SK-MEL-5 (cell line): ENCODE measurements at regions not wholly inside any gene's neighbourhood (a gene's known extent, or its start where the extent isn't known, plus 50 kb on each side); places are given as distances from the start of the nearest gene placed in this dataset.
"Not testable (repeated sequence)": the region's sequence is repeated elsewhere in the genome, so short reads cannot be mapped to it uniquely, and the experiment has no call there.

Experiments used
- DNase-seq: peaks from one replicate; pipeline ENCODE4 v3.0.0-alpha.2; 2016; ENCODE audit warnings: low read depth, low spot score
- in situ Hi-C: cut with HindIII; loops from 2 replicates; pipeline ENCODE4 v1.10.0; 2016; ENCODE audit warnings: low sequenced_read_pairs, high pct_unique_total_duplicates, low pct_unique_long_range_greater_than_20kb

GRCh38 chr17:71872843-71873485, 247.9 kb upstream of the SOX9 start:
- in situ Hi-C loops = no loop called here
- no peak for DNase-seq

GRCh38 chr17:71874773-71875172, 246.0 kb upstream of the SOX9 start:
- in situ Hi-C loops = not testable (repeated sequence)
- peak; percentile 93 for DNase-seq

- peak; percentile 97 for DNase-seq
- in situ Hi-C loops = no loop called here
Observed at GRCh38 chr17:71878271-71878670, 242.5 kb upstream of the SOX9 start.

GRCh38 chr17:71878998-71879397, 241.8 kb upstream of the SOX9 start:
- in situ Hi-C loops = no loop called here
- no peak for DNase-seq

GRCh38 chr17:71881041-71881440, 239.8 kb upstream of the SOX9 start:
- no peak for DNase-seq
- in situ Hi-C loops = no loop called here

- in situ Hi-C loops = no loop called here
- no peak for DNase-seq
Observed at GRCh38 chr17:71881581-71881980, 239.2 kb upstream of the SOX9 start.

- in situ Hi-C loops = no loop called here
- DNase-seq = no peak
Observed at GRCh38 chr17:71883258-71883657, 237.6 kb upstream of the SOX9 start.

- no peak for DNase-seq
- in situ Hi-C loops = no loop called here
Observed at GRCh38 chr17:71883845-71884244, 237.0 kb upstream of the SOX9 start.

- in situ Hi-C loops = no loop called here
- no peak for DNase-seq
Observed at GRCh38 chr17:71885662-71886061, 235.2 kb upstream of the SOX9 start.

GRCh38 chr17:71899317-71899716, 221.5 kb upstream of the SOX9 start:
- in situ Hi-C loops = no loop called here
- DNase-seq = no peak

GRCh38 chr17:71900621-71901229, 220.1 kb upstream of the SOX9 start:
- in situ Hi-C loops = no loop called here
- DNase-seq = no peak

- DNase-seq = no peak
- in situ Hi-C loops = no loop called here
Observed at GRCh38 chr17:71902894-71903506, 217.8 kb upstream of the SOX9 start.

- in situ Hi-C loops = no loop called here
- no peak for DNase-seq
Observed at GRCh38 chr17:71905376-71906031, 215.3 kb upstream of the SOX9 start.

- DNase-seq = peak; percentile 99
- in situ Hi-C loops = no loop called here
Observed at GRCh38 chr17:71909155-71909554, 211.7 kb upstream of the SOX9 start.

GRCh38 chr17:71910002-71910401, 210.8 kb upstream of the SOX9 start:
- in situ Hi-C loops = no loop called here

GRCh38 chr17:71914042-71914441, 206.8 kb upstream of the SOX9 start:
- no peak for DNase-seq
- in situ Hi-C loops = no loop called here

More at GRCh38 chr17:71910002-71910401, 210.8 kb upstream of the SOX9 start:
- no peak for DNase-seq

GRCh38 chr17:71914812-71915211, 206.0 kb upstream of the SOX9 start:
- DNase-seq = no peak
- in situ Hi-C loops = no loop called here

GRCh38 chr17:71917715-71918114, 203.1 kb upstream of the SOX9 start:
- in situ Hi-C loops = no loop called here

GRCh38 chr17:71919186-71919585, 201.6 kb upstream of the SOX9 start:
- no peak for DNase-seq
- in situ Hi-C loops = no loop called here

More at GRCh38 chr17:71917715-71918114, 203.1 kb upstream of the SOX9 start:
- DNase-seq = no peak
